HG03159 (cell line): ENCODE measurements at regions not wholly inside any gene's neighbourhood (a gene's known extent, or its start where the extent isn't known, plus 50 kb on each side); places are given as distances from the start of the nearest gene placed in this dataset.
"Not testable (repeated sequence)": the region's sequence is repeated elsewhere in the genome, so short reads cannot be mapped to it uniquely, and the experiment has no call there.

Experiments
- ATAC-seq: cut with Tn5 transposase; IDR thresholded peaks from one replicate; pipeline ENCODE4 v1.9.1; 2021; ENCODE audit warnings: mild to moderate bottlenecking, moderate library complexity; ENCODE audit not compliant: unreplicated experiment

DNA sequence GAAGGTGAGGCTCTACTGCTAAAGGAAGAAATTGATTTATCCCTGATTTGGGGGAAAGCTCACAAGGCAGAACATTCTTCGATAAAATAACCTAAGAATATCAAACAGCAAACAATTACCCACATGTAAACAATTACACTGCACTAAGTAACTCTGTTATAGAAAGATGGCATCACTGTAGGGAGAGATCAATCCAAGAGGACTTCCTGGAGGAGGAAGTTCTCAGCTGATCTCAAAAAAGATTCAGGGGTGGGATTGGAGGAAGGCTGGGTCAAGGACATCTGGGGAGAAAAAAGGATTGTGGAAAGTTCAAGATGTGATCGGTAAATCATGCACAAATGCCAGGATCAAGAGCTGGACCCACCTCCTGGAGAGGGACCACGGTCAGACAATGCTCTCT, 361.0 kb upstream of the SULF2 start:
- no peak for ATAC-seq

DNA sequence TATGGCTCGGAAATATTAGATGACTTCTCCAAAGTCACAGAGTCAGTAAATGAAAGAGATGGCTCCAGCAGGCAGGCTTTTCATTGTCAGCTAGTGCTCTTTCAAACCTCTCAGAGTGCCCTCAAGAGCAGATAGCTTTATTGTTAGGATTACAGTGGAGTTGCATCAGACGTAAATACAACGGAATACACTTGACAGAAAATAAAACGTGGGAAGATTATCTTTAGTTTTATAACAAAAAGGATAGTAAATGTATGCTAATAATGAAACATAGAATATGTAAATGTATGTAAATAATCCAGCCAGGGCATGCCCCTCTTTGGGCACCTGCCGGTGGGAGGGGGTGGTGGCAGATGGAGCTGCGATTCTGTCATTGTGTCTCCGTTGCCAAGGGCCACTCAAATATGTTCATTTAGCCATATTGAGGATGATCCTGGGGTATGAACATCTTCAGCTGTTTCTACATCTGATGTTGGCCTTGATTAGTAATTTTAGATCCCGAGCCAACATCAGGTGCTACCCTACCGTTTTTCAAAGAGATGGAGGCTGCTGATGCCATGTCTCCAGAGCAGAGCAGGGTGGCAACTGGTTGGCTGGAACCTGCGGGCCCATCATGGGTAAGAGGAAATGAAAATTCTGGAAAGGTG, 358.3 kb upstream of the SULF2 start:
- no peak for ATAC-seq

DNA sequence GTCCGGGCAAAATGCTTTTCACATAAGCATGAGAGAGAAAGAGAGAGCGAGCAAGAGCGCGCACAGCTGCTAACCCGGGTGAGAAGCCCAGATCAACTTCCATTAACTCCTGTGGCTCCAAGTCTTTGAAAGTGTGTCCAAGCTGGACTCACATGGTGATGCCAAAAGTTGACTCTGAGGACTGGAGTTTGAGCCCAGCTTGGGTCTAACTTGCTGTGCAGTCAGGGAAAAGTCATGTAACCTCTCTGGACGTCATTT, 357.2 kb upstream of the SULF2 start:
- no peak for ATAC-seq

DNA sequence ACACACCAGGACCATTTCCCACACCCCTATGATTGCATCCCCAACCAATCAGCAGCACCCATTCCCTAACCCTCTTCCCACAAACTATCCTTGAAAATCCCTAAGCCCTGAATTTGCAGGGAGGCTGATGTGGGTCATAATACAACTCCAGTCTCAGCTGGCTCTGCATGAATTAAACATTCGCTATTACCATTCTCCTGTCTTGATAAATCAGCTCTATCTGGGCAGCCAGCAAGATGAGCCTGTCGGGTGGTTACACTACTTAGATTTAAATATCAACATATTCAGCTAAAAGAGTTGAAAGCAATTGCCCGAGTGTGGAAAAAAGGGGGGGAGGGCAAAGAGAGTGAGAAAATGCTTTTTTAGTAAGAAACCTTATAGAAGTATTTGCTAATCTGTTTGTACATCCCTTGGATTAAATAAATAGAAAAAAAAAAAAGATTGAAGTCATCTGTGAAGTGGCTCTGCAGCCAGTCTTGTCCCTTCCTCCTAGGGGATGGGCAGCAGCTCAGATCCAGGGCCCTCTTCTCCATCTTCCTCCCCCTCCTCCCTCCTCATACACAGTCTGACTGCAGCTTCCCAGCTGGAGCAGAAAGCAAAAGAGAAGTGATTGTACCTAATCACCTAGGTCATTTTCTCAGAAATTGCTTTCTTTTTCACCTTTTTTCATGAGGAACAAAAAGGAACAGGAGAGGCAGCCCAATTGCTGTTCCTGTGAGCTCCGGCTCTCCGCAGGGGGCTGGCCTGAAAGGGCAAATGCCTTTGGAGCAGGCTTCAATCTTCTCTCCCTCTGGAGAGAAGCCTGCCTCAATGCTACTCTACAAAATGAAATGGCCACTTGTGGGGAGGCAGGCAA, 356.6 kb upstream of the SULF2 start:
- no peak for ATAC-seq

DNA sequence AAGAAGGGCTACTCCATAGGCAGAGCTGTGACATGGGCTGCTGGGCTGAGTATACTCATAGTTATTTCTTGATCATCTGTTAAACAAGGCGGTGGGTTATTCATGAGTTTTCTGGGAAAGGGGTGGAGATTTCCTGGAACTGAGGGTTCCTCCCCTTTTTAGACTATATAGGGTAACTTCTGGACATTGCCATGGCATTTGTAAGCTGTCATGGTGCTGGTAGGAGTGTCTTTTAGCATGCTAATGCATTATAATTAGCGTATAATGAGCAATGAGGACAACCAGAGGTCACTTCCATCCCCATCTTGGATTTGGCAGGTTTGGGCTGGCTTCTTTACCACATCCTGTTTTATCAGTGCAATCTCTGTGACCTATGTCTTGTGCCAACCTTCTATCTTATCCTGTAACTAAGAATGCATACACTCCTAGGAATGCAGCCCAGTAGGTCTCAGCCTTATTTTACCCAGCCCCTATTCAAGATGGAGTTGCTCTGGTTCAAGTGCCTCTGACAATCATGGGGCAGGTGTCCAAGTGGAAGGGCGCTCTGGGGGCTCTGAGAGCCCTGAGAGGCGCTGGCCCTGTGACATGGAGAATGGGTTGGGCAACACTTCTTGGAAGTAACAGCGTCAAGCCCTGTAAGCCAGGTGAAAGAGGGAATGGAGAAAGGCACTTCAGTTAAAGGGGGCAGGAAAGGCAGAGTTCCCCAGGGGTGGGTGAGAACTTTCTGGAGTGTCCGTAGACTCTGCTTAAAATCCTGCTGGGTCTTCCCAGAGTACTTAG, 354.2 kb upstream of the SULF2 start:
- ATAC-seq = no peak

DNA sequence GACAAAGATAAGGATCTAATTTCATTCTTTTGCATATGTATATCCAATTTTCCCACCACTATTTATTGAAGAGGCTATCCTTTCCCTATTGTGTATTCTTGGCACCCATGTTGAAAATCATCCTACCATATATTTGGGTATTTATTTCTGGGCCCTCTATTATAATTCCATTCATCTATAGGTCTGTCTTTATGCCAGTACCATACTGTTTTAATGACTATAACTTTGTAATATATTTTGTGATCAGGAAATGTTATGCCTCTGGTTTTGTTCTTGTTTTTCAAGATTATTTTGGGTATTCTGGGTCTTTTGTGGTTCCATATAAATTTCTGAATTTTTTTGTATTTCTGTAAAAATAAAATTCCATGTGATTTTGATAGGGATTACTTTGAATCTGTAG, 347.6 kb upstream of the SULF2 start:
- no peak for ATAC-seq

DNA sequence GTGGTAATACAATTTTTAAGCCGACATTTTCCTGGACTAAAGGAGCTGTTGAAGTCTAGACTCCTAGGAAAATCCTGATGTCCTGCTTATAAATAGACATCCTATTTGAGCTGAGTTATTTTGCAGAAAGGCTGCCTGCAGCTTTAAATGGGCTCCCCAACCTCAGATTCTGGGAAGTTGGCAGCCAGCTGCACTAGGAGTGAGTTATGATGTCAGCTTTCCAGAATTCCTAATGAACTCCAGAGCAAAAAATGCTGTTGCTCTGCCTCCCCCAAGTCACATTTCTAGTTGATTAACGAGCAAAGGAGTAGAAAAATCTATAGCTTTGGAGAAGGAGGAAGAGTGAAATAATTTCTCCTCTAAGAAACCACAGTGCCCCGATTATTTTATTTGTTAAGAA, 346.3 kb upstream of the SULF2 start:
- no peak for ATAC-seq

DNA sequence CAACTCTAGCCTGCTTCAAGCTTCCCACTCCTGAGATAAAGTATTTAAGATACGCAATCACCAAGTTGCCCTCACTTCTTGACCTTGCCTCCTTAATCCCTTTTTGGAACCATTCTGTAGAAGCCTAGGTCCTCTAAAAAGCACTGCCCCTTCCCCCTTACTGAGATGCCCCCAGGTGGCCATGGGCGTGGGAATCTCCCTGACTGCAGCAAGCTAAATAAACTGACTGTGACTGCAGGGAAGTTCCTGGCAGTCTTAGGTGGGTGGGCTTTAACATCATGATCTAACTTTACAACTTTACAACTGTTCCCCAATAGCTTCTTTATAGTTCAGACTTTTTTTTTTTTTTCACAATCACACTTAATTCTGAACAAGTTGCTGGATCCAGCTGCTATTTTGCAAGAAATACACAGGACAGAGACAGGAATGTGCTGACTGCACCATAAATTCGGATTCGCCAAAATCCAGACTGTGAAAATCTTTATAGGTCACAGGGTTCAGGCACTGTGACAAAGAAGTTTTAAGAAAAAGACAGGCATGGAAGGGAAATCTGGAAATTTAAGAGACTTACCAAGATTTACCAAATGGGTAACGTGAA, 344.2 kb upstream of the SULF2 start:
- ATAC-seq = no peak

DNA sequence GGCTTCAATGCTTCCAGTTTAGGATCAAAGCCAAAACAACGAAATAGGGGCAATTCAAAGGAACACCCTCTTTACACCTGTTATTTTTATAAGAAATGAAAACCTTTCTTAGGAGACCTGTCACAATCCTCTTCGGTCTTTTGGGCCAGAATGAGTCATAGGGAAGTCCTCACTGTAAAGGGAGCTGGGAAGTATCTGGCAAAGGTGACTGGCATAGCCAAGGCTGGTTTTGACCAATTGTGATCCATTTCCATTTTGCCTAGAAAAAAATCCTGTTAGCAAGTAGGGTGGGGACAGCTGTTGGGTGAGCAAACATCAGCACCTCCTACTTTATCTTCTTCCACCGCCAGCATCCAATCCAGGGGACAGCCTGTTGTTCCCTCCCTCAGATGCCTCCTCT, 343.2 kb upstream of the SULF2 start:
- no peak for ATAC-seq

DNA sequence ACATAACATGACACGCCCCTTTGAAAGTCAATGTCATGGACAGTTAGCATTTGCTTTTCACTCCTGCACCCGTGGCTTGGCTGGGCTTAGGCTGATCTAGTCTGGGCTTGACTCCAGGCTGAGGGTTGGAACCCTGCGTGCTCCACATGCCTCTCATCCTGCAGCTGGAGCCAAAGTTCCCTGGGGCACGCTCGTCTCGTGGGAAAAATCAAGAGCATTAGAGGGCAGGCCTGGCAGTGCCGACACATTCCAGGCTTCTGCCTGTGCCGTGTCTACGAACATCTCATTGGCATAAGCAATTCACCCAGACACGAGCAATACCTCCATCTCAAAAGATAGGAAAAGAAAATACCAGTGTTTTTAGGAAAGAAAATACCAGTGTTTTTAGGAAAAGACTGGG, 342.7 kb upstream of the SULF2 start:
- not testable (repeated sequence) for ATAC-seq

DNA sequence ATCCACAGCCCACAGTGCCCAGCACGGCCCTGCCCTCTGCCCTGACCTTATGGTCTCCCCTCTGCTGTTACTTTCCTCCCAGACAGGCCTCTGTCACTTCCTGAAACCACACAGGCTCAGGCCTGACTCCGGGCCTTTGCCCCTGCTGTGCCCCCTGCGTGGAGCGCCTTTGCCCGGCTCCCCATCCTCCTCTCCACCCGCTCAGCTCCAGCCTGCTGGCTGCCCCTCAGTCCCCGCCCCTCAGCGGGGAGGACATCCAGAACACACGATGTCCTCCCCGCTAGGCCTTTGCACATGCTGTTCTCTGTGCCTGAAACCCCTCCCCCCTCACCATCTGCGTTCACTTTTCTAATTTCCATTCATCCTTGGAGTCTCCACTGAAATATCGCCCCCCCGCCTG, 341.9 kb upstream of the SULF2 start:
- not testable (repeated sequence) for ATAC-seq

DNA sequence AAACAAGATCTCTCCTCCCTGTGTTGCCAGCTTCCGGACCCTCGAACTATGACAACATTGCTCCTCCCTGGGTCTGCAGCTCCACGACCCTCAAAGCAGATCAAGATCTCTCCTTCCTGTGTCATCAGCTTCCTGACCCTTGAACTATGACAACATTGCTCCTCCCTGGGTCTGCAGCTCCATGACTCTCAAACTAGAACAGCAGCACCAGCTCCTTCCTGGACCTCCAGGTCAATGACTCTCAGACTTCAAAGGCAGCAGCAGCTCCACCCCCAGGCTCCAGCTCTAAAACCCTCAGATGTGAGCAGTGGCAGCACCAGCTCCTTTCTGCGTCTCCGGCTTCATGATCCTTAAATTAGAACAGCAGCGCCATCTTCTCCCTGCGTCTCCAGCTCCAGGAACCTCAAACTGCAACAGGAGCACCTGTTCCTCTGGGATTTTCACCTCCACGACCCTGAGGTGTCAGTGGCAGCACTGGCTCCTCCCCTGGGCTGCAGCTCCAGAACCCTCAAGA, 341.0 kb upstream of the SULF2 start:
- ATAC-seq = no peak

DNA sequence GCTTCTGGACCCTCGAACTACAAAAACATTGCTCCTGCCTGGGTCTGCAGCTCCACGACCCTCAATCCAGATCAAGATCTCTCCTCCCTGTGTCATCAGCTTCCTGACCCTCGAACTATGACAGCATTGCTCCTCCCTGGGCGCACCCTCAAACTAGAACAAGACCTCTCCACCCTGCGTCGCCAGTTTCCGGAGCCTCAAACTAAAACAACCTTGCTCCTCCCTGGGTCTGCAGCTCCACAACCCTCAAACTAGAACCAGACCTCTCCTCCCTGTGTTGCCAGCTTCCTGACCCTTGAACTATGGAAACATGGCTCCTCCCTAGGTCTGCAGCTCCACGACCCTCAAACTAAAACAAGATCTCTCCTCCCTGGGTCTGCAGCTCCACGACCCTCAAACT, 339.7 kb upstream of the SULF2 start:
- no peak for ATAC-seq

DNA sequence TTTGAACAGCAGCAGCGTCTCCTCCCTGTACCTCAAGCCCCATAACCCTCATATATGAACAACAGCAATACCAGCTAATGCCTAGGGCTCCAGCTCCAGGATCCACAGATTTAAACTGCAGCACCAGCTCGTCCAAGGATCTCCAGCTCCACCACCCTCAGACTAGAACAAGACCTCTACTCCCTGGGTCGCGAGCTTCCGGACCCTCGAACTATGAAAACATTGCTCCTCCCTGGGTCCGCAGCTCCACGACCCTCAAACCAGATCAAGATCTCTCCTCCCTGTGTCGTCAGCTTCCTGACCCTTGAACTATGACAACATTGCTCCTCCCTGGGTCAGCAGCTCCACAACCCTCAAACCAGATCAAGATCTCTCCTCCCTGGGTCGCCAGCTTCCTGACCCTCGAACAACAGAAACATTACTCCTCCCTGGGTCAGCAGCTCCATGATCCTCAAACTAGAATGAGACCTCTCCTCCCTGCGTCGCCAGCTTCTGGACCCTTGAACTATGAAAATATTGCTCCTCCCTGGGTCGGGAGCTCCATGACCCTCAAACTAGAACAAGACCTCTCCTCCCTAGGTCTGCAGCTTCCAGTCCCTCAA, 339.0 kb upstream of the SULF2 start:
- no peak for ATAC-seq

DNA sequence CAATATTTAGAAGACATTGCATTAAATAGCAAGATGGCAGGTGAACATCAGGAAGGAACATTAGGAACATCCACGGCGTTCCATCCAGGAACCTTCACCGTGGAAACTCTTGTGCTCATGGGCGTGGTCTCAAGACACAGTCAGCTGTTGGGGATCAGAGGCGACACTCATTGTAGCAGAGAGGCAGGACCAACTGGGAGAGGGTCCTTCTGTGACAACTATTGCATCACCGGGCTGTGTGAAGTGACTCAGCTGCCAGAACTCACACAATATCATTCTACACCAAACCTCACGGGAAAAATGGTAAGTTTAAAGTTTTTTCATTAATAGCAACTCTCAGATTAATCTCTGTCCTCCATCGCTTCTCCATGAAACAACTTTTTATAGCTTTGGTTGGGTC, 334.8 kb upstream of the SULF2 start:
- ATAC-seq = no peak

DNA sequence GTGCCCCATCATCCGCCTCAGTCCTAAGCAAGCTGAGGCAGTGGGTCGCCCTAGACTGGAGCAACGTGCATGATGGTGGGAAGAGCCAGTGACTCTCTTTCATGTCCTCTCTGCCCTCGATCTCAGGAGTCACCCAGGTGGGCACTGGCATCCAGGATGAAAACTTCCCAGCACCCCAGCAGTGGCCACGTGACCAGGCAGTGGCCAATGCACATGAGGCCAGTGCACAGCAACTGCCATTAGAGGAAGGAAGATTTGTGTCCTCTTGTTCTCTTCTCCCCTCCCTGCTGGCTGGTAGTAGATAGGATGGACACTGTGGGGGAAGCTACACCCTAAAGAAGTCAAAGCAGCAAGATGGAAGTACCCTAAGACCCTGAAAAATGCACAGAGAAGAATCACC, 334.1 kb upstream of the SULF2 start:
- not testable (repeated sequence) for ATAC-seq

DNA sequence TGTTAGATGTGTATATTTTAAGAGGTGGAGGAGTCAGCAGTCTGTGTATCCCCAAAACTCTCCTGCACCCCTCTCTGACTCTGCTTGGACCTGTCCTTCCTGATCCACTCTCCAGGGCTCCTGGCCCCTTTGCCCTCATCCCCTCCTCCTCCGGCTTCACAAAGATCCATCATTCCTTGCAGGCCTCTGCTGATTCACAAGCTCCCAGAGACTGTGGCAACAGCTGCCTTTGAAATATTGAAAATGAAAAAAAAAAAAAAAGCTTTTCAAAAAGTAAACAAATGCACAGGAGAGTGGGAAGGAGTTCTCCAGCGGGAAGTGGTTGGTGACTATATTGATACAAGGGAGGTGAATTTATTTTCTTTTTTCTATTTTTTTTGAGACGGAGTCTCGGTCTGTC, 330.2 kb upstream of the SULF2 start:
- ATAC-seq = no peak

DNA sequence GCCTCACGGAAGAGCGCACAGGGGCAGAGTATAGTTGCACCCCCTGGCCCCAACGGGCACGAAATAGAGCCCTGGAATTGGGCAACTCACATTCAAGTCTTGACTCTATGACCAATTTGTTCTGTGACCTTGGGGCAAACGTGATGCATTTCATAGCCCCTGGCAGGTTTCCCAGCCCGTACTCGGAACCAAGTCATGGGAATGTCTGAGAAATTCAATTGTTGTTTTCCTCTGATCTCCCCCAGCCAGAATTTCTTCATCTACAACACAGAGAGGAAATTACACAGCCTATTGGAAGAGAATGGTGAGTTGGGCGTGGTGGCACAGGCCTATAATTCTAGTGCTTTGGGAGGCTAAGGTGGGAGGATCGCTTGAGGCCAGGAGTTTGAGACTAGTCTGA, 322.3 kb upstream of the SULF2 start:
- ATAC-seq = no peak

DNA sequence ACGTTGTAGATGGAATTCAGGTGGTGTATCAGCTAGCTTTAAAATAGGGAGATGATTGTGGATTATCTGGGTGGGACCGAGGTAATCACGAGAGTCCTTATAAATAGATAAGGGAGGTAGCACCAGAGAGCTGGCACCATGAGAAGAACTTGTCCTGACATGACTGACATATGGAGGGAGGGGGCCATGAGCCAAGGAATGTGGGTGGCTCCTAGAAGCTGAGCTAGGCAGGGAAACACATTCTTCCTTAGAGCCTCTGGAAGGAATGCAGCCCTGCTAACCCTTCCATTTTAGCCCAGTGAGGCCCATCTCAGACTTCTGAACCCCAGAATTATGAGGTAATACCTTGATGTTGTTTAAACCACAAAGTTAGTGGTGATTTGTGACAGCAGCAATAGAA, 321.1 kb upstream of the SULF2 start:
- no peak for ATAC-seq

DNA sequence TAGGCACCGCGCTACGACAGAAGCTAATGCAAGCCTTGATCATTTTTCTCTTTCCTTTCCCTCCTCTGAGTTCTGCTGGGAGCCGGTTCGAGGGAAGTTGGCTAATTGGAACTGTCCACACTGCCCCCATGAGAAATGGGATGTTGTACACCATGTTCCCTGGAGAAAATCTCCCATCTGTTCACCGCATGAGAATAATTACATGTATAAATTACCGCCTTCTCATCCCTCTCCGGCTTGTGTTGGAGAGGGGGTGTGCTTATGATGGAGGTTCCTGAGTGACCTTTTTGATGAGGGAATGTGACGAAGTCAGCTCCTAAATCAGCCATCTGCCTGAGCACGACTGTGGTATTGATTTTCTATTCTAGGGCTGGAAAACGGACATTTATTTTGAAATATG, 320.2 kb upstream of the SULF2 start:
- no peak for ATAC-seq
